ENCODE measurements at regions not wholly inside any gene's neighbourhood (a gene's known extent, or its start where the extent isn't known, plus 50 kb on each side); places are given as distances from the start of the nearest gene placed in this dataset.

DNA sequence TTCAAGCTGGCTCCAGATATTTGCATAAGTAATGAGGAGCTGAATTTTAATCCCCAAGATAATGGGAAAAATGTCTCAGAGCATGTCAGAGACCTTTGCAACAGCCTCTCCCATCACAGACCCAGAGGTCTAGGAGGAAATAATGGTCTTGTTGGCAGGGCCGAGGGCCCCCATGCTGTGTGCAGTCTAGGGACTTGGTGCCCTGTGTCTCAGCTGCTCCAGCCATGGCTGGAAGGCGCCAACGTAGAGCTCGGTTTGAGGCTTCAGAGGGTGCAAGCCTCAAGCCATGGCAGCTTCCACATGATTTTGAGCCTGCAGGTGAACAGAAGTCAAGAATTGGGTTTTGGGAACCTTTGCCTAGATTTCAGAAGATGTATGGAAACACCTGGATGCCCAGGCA lies 134.7 kb downstream of the LYPLAL1 start:
- no peak for TF ChIP-seq POLR2A (IDR thresholded peaks at IDR 0.05)
- TF ChIP-seq, protein P1, sequence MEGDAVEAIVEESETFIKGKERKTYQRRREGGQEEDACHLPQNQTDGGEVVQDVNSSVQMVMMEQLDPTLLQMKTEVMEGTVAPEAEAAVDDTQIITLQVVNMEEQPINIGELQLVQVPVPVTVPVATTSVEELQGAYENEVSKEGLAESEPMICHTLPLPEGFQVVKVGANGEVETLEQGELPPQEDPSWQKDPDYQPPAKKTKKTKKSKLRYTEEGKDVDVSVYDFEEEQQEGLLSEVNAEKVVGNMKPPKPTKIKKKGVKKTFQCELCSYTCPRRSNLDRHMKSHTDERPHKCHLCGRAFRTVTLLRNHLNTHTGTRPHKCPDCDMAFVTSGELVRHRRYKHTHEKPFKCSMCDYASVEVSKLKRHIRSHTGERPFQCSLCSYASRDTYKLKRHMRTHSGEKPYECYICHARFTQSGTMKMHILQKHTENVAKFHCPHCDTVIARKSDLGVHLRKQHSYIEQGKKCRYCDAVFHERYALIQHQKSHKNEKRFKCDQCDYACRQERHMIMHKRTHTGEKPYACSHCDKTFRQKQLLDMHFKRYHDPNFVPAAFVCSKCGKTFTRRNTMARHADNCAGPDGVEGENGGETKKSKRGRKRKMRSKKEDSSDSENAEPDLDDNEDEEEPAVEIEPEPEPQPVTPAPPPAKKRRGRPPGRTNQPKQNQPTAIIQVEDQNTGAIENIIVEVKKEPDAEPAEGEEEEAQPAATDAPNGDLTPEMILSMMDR (IDR thresholded peaks at IDR 0.05): no peak
